ENCODE measurements at regions not wholly inside any gene's neighbourhood (a gene's known extent, or its start where the extent isn't known, plus 50 kb on each side); places are given as distances from the start of the nearest gene placed in this dataset.

DNA sequence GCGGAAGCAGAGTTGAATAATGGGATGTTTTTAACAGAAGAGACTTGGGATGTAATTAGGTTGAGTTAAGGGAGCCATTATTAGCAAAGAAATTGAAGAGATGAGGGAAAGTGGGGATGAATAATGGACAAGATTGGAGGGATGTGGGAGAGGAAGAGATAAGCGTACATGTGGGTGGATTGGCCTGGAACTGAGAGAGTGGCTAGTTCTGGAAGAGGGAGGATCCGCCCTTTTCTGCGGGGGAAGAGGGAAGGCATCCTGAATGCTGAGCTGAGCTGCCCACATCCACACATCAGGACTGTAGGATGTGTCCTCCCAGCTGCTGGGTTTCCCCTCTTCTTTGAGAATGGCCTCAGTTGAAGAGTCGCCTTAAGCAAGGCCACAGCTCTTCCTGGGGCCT is 68.3 kb upstream of the CADM1 start:
- TF ChIP-seq GLIS3 (CRISPR knock-in tag; IDR thresholded peaks at IDR 0.05) (no peak), CSDC2 (CRISPR knock-in tag; IDR thresholded peaks at IDR 0.05) (no peak), SNAI2 (CRISPR knock-in tag; IDR thresholded peaks at IDR 0.05) (no peak), ZFP30 (CRISPR knock-in tag; IDR thresholded peaks at IDR 0.05) (no peak), TOX (CRISPR knock-in tag; IDR thresholded peaks at IDR 0.05; ENCODE audit: borderline replicate concordance) (no peak), ISL1 (CRISPR knock-in tag; IDR thresholded peaks at IDR 0.05) (no peak)
- TF ChIP-seq, protein P1, sequence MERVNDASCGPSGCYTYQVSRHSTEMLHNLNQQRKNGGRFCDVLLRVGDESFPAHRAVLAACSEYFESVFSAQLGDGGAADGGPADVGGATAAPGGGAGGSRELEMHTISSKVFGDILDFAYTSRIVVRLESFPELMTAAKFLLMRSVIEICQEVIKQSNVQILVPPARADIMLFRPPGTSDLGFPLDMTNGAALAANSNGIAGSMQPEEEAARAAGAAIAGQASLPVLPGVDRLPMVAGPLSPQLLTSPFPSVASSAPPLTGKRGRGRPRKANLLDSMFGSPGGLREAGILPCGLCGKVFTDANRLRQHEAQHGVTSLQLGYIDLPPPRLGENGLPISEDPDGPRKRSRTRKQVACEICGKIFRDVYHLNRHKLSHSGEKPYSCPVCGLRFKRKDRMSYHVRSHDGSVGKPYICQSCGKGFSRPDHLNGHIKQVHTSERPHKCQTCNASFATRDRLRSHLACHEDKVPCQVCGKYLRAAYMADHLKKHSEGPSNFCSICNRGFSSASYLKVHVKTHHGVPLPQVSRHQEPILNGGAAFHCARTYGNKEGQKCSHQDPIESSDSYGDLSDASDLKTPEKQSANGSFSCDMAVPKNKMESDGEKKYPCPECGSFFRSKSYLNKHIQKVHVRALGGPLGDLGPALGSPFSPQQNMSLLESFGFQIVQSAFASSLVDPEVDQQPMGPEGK (CRISPR knock-in tag; IDR thresholded peaks at IDR 0.05; ENCODE audit: borderline replicate concordance): no peak
